GM13977 (cell line): ENCODE measurements at regions not wholly inside any gene's neighbourhood (a gene's known extent, or its start where the extent isn't known, plus 50 kb on each side); places are given as distances from the start of the nearest gene placed in this dataset.

Source experiments
- DNase-seq: peaks from one replicate; pipeline ENCODE4 v3.0.0; 2012; ENCODE audit warnings: low spot score
- CTCF ChIP-seq: IDR thresholded peaks from 2 replicates; pipeline ENCODE4 v1.5.1; 2012; ENCODE audit warnings: mild to moderate bottlenecking, control low read depth; ENCODE audit not compliant: insufficient read depth; ENCODE audit errors: extremely low read depth, missing control alignments
- in situ Hi-C: fragments of 300-500 bp; cut with MboI; formaldehyde crosslinking; loops from one replicate; pipeline ENCODE4 v1.12.0; 2022; ENCODE audit warnings: low sequenced_read_pairs, low pct_unique_long_range_greater_than_20kb, mixed read lengths, inconsistent platforms; ENCODE audit not compliant: unreplicated experiment

GRCh38 chr16:66196770-66197169 is 169.7 kb upstream of the CDH5 start:
- no peak for TF ChIP-seq CTCF
- in situ Hi-C loops = no loop called here
- DNase-seq = no peak

GRCh38 chr16:66194866-66195265 is 171.6 kb upstream of the CDH5 start:
- no peak for DNase-seq
- in situ Hi-C loops = no loop called here
- no peak for TF ChIP-seq CTCF

GRCh38 chr16:66193543-66194229 is 172.8 kb upstream of the CDH5 start:
- TF ChIP-seq CTCF = no peak
- DNase-seq = no peak
- in situ Hi-C loops = no loop called here

- no peak for DNase-seq
- no peak for TF ChIP-seq CTCF
- in situ Hi-C loops = no loop called here
These were observed 176.1 kb upstream of the CDH5 start for GRCh38 chr16:66190411-66190810.

GRCh38 chr16:66189951-66190350 is 176.5 kb upstream of the CDH5 start:
- DNase-seq = no peak
- no peak for TF ChIP-seq CTCF
- in situ Hi-C loops = no loop called here

GRCh38 chr16:66188917-66189725 is 177.4 kb upstream of the CDH5 start:
- in situ Hi-C loops = no loop called here
- no peak for DNase-seq
- TF ChIP-seq CTCF = no peak
